B cell (primary cell): ENCODE measurements at regions not wholly inside any gene's neighbourhood (a gene's known extent, or its start where the extent isn't known, plus 50 kb on each side); places are given as distances from the start of the nearest gene placed in this dataset.

Experiments used
- EZH2 ChIP-seq: IDR thresholded peaks from 2 replicates; pipeline ENCODE4 v1.6.1; 2012; ENCODE audit warnings: borderline replicate concordance, low read depth, mild to moderate bottlenecking, moderate library complexity, low read length; ENCODE audit not compliant: insufficient read depth, poor library complexity, severe bottlenecking
- TF ChIP-seq, protein P1 (sequence below): fragments of 200-600 bp; IDR thresholded peaks from one replicate; pipeline ENCODE4 v1.8.0; 2022; ENCODE audit warnings: antibody characterized with exemption, mild to moderate bottlenecking

DNA sequence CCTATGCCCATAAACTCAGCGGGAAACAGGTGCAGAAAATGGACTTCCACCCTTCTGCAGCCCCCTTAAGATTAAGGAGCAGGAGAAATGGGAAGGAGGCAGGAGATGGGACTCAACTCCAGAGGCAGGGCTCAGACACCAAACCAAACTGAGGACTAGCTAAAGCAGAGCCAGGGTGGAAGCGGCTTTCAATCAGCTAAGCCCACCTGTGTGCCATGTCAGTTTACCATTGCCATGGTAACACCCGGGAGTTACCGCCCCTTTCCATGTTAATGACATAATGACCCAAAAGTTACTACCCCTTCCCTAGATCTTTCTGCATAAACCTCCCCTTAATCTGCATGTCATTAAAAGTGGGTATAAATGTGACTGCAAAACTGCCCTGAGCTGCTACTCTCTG lies 653.5 kb downstream of the PTPRU start:
- TF ChIP-seq, protein P1, sequence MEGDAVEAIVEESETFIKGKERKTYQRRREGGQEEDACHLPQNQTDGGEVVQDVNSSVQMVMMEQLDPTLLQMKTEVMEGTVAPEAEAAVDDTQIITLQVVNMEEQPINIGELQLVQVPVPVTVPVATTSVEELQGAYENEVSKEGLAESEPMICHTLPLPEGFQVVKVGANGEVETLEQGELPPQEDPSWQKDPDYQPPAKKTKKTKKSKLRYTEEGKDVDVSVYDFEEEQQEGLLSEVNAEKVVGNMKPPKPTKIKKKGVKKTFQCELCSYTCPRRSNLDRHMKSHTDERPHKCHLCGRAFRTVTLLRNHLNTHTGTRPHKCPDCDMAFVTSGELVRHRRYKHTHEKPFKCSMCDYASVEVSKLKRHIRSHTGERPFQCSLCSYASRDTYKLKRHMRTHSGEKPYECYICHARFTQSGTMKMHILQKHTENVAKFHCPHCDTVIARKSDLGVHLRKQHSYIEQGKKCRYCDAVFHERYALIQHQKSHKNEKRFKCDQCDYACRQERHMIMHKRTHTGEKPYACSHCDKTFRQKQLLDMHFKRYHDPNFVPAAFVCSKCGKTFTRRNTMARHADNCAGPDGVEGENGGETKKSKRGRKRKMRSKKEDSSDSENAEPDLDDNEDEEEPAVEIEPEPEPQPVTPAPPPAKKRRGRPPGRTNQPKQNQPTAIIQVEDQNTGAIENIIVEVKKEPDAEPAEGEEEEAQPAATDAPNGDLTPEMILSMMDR: no peak
- TF ChIP-seq EZH2: no peak
